ENCODE measurements at regions not wholly inside any gene's neighbourhood (a gene's known extent, or its start where the extent isn't known, plus 50 kb on each side); places are given as distances from the start of the nearest gene placed in this dataset.

GRCh38 chr7:12769444-12769843 lies 82.0 kb downstream of the ARL4A start:
- no peaks in the 10 kb centered on the region for H3K27me3 ChIP-seq (ENCODE audit: control insufficient read depth in 4 of 4, insufficient read depth in 4 of 4, low read length in 3 of 4)
- no peak overlapping the region for H3K27ac ChIP-seq (ENCODE audit: low read depth in 1 of 2, low read length in 2 of 2)
- DNase-seq (ENCODE audit: low spot score), result no peak
- no peaks in the 10 kb centered on the region for H3K9me3 ChIP-seq (ENCODE audit: control insufficient read depth in 4 of 4, low read length in 3 of 4)
- 90% methylated on average over 1 of the region's 1 CpG for WGBS
- no peaks in the 10 kb centered on the region for H3K36me3 ChIP-seq (ENCODE audit: control insufficient read depth in 4 of 4, insufficient read depth in 3 of 4, low read depth in 1 of 4, low read length in 3 of 4)
- TF ChIP-seq HNF4A (conservative IDR thresholded peaks at IDR 0.05), result no peak
- no peak for TF ChIP-seq ATF3 (IDR thresholded peaks at IDR 0.05)
- no peak for TF ChIP-seq SP1 (IDR thresholded peaks at IDR 0.05)
- TF ChIP-seq RXRA (IDR thresholded peaks at IDR 0.05), result no peak
- no peak for TF ChIP-seq RAD21 (IDR thresholded peaks at IDR 0.05)
- no peak for TF ChIP-seq NR2F2 (IDR thresholded peaks at IDR 0.05)
- TF ChIP-seq, protein P1, sequence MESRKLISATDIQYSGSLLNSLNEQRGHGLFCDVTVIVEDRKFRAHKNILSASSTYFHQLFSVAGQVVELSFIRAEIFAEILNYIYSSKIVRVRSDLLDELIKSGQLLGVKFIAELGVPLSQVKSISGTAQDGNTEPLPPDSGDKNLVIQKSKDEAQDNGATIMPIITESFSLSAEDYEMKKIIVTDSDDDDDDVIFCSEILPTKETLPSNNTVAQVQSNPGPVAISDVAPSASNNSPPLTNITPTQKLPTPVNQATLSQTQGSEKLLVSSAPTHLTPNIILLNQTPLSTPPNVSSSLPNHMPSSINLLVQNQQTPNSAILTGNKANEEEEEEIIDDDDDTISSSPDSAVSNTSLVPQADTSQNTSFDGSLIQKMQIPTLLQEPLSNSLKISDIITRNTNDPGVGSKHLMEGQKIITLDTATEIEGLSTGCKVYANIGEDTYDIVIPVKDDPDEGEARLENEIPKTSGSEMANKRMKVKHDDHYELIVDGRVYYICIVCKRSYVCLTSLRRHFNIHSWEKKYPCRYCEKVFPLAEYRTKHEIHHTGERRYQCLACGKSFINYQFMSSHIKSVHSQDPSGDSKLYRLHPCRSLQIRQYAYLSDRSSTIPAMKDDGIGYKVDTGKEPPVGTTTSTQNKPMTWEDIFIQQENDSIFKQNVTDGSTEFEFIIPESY (IDR thresholded peaks at IDR 0.05), result no peak
- H3K4me1 ChIP-seq (ENCODE audit: control insufficient read depth in 4 of 4, insufficient read depth in 4 of 4, low read length in 3 of 4), result peaks cover 2 to 23% (median 18%) of the 10 kb centered on the region in 4 donors
- no peak overlapping the region for H3K4me3 ChIP-seq (ENCODE audit: low read depth in 1 of 3, low read length in 3 of 3)
- no peak overlapping the region for H3K9ac ChIP-seq (ENCODE audit: low read depth in 1 of 2, low read length in 2 of 2)

DNA sequence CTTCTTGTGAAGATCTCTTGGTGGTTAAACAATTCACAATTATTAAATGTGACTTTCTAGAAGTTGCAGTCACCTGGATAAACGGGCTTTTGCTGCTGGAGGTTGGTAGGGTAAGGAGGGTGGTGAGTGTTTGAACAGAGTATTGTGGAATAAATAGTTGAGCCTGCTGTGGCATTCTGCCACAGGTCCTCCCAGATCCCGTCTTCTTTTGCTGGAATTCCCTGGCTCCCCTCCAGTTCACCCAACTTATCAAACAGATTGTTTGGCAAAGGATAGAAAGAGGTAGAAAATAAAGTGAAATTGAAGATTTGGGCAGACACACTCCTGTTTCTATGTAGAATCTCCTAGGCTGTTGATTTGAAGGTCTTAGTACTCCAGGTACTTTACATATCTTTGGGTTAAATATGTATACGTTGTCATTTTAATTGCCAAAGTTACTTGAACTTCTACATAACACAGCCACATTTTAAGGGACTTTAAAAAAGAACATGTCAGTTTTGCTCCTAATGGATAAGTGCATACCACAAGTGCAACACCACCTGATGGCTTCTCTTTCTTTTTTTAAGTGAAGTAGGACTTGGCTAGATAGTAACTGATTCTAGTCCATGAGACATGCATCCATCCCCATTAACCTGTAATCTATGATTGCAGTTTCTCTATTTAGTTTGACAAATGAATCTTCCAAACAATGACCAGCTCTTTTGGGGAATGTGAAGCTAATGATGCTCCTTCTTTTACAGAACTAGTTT lies 83.0 kb downstream of the ARL4A start:
- H3K4me3 ChIP-seq (ENCODE audit: low read depth in 1 of 3, low read length in 3 of 3), result no peak overlapping the region
- no peak overlapping the region for H3K27ac ChIP-seq (ENCODE audit: low read depth in 1 of 2, low read length in 2 of 2)
- H3K4me1 ChIP-seq (ENCODE audit: control insufficient read depth in 4 of 4, insufficient read depth in 4 of 4, low read length in 3 of 4), result peaks cover 2 to 23% (median 18%) of the 10 kb centered on the region in 4 donors
- H3K9me3 ChIP-seq (ENCODE audit: control insufficient read depth in 4 of 4, low read length in 3 of 4), result no peaks in the 10 kb centered on the region
- TF ChIP-seq NR2F2 (IDR thresholded peaks at IDR 0.05), result no peak
- TF ChIP-seq HNF4G (IDR thresholded peaks at IDR 0.05), result peak; percentile 5
- peak; percentile 40 to 58 for TF ChIP-seq RAD21 (IDR thresholded peaks at IDR 0.05)
- TF ChIP-seq, protein P1 (IDR thresholded peaks at IDR 0.05), result peak; percentile 43
- no peak for TF ChIP-seq GABPA (IDR thresholded peaks at IDR 0.05 in 1 of 2, conservative IDR thresholded peaks at IDR 0.05 in 1 of 2)
- TF ChIP-seq YY1 (IDR thresholded peaks at IDR 0.05), result peak; percentile 27
- no peak for TF ChIP-seq MAX (IDR thresholded peaks at IDR 0.05)
- no peak for TF ChIP-seq EGR1 (IDR thresholded peaks at IDR 0.05; ENCODE audit: low read depth in 2 of 2)
- no peak for TF ChIP-seq FOXA2 (IDR thresholded peaks at IDR 0.05)
- peak; percentile 16 for TF ChIP-seq SP1 (IDR thresholded peaks at IDR 0.05)
- peak in 1 of 2 donors; percentile 47 for TF ChIP-seq RXRA (IDR thresholded peaks at IDR 0.05)
- TF ChIP-seq HNF4A (conservative IDR thresholded peaks at IDR 0.05), result peak in 1 of 2 donors; percentile 43
- TF ChIP-seq JUND (IDR thresholded peaks at IDR 0.05), result peak in 1 of 2 donors; percentile 34
- 21% methylated on average over 3 of the region's 3 CpGs for WGBS
- H3K9ac ChIP-seq (ENCODE audit: low read depth in 1 of 2, low read length in 2 of 2), result no peak overlapping the region
- DNase-seq (ENCODE audit: low spot score), result no peak
- H3K27me3 ChIP-seq (ENCODE audit: control insufficient read depth in 4 of 4, insufficient read depth in 4 of 4, low read length in 3 of 4), result no peaks in the 10 kb centered on the region
- no peaks in the 10 kb centered on the region for H3K36me3 ChIP-seq (ENCODE audit: control insufficient read depth in 4 of 4, insufficient read depth in 3 of 4, low read depth in 1 of 4, low read length in 3 of 4)

Data from liver (tissue), 7 donors.